UCSD-AML1 (cell line): ENCODE measurements at regions not wholly inside any gene's neighbourhood (a gene's known extent, or its start where the extent isn't known, plus 50 kb on each side); places are given as distances from the start of the nearest gene placed in this dataset.

Source experiments
- DNase-seq: peaks from one replicate; lab custom pipeline; 2025; ENCODE audit not compliant: unreplicated experiment; lab: John Stamatoyannopoulos, UW

- no peak for DNase-seq
These were observed 134.2 kb upstream of the FGGY start for GRCh38 chr1:59162665-59163064.

- peak; percentile 27 for DNase-seq
These were observed 133.4 kb upstream of the FGGY start for GRCh38 chr1:59163268-59164092.

- DNase-seq, result no peak
These were observed 132.5 kb upstream of the FGGY start for GRCh38 chr1:59164371-59164770.

- DNase-seq, result no peak
These were observed 131.5 kb upstream of the FGGY start for GRCh38 chr1:59165353-59165752.

- no peak for DNase-seq
These were observed 127.2 kb upstream of the FGGY start for GRCh38 chr1:59169703-59170102.

- no peak for DNase-seq
These were observed 126.2 kb upstream of the FGGY start for GRCh38 chr1:59170659-59171058.

GRCh38 chr1:59171788-59172187, 125.1 kb upstream of the FGGY start:
- no peak for DNase-seq

- DNase-seq, result no peak
These were observed 124.2 kb upstream of the FGGY start for GRCh38 chr1:59172693-59173092.

GRCh38 chr1:59173721-59174120, 123.2 kb upstream of the FGGY start:
- DNase-seq, result no peak

GRCh38 chr1:59176471-59176870, 120.4 kb upstream of the FGGY start:
- no peak for DNase-seq

- DNase-seq, result no peak
These were observed 119.1 kb upstream of the FGGY start for GRCh38 chr1:59177756-59178155.

GRCh38 chr1:59178339-59179187, 118.3 kb upstream of the FGGY start:
- no peak for DNase-seq

GRCh38 chr1:59179673-59180072, 117.2 kb upstream of the FGGY start:
- no peak for DNase-seq

GRCh38 chr1:59180735-59181134, 116.2 kb upstream of the FGGY start:
- DNase-seq, result no peak

GRCh38 chr1:59183749-59184317, 113.1 kb upstream of the FGGY start:
- no peak for DNase-seq

- no peak for DNase-seq
These were observed 112.5 kb upstream of the FGGY start for GRCh38 chr1:59184365-59184905.

GRCh38 chr1:59185163-59185860, 111.6 kb upstream of the FGGY start:
- DNase-seq, result no peak

GRCh38 chr1:59186656-59187055, 110.2 kb upstream of the FGGY start:
- no peak for DNase-seq

- no peak for DNase-seq
These were observed 108.3 kb upstream of the FGGY start for GRCh38 chr1:59188413-59189213.

- no peak for DNase-seq
These were observed 103.3 kb upstream of the FGGY start for GRCh38 chr1:59193443-59194093.
